ENCODE measurements at regions not wholly inside any gene's neighbourhood (a gene's known extent, or its start where the extent isn't known, plus 50 kb on each side); places are given as distances from the start of the nearest gene placed in this dataset.

DNA sequence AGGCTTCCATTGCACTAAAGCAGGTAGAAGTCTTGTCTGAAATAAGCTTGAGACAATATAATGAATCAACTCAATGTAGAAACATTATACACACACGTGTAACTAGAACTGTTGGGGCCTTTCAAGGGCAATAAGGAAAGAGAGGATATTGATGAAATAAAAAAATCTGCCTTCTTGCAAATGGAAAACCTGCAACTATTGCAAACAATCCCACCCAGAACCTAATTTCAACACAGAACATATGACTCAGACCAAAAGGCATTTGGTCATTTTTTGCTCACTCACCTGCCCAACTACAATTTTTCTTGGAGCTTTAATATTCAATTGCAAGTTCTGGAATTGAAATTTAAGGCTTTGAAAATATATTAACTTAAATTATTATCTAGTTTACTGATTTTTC lies 900.1 kb downstream of the TTLL7 start:
- TF ChIP-seq POLR2A (IDR thresholded peaks at IDR 0.05), result no peak
- TF ChIP-seq CTCF (IDR thresholded peaks at IDR 0.05), result no peak
